DOHH2 (cell line): ENCODE measurements at regions not wholly inside any gene's neighbourhood (a gene's known extent, or its start where the extent isn't known, plus 50 kb on each side); places are given as distances from the start of the nearest gene placed in this dataset.
"Not testable (repeated sequence)": the region's sequence is repeated elsewhere in the genome, so short reads cannot be mapped to it uniquely, and the experiment has no call there.

Experiments
- H3F3A ChIP-seq: fragments of 200-600 bp; sonication (generic), shearing (Covaris generic); 2 replicates; pipeline ENCODE4 v1.6.0; 2016; ENCODE audit warnings: antibody characterized with exemption, mild to moderate bottlenecking; ENCODE audit not compliant: control insufficient read depth, insufficient read depth
- H3K27ac ChIP-seq: fragments of 200-600 bp; sonication (generic); 2 replicates; pipeline ENCODE4 v1.5.1; 2014; ENCODE audit warnings: low read depth, mild to moderate bottlenecking, low read length, moderate library complexity
- H3K27me3 ChIP-seq: fragments of 200-600 bp; sonication (generic); 2 replicates; pipeline ENCODE4 v1.6.1; 2014; ENCODE audit warnings: mild to moderate bottlenecking, low read length, mixed read lengths; ENCODE audit not compliant: control insufficient read depth
- H3K36me3 ChIP-seq: fragments of 200-600 bp; sonication (generic); 2 replicates; pipeline ENCODE4 v1.6.1; 2014; ENCODE audit warnings: mild to moderate bottlenecking, low read length, moderate library complexity, mixed read lengths; ENCODE audit not compliant: control insufficient read depth
- H3K4me1 ChIP-seq: fragments of 200-600 bp; sonication (generic); 2 replicates; pipeline ENCODE4 v1.6.1; 2014; ENCODE audit warnings: mild to moderate bottlenecking, low read length, mixed read lengths; ENCODE audit not compliant: control insufficient read depth
- H3K4me2 ChIP-seq: fragments of 200-600 bp; sonication (generic); 2 replicates; pipeline ENCODE4 v1.6.0; 2014; ENCODE audit warnings: mild to moderate bottlenecking, low read length, moderate library complexity
- H3K4me3 ChIP-seq: fragments of 200-600 bp; sonication (generic); 2 replicates; pipeline ENCODE4 v1.5.1; 2014; ENCODE audit warnings: mild to moderate bottlenecking, low read length, mixed read lengths
- H3K79me2 ChIP-seq: fragments of 200-600 bp; sonication (generic); 2 replicates; pipeline ENCODE4 v1.6.1; 2014; ENCODE audit warnings: mild to moderate bottlenecking, low read length, mixed read lengths; ENCODE audit not compliant: control insufficient read depth
- H3K9me2 ChIP-seq: fragments of 200-600 bp; sonication (generic); replicated peaks from 2 replicates; pipeline ENCODE4 v1.6.1; 2014; ENCODE audit warnings: mild to moderate bottlenecking, low read length, mixed read lengths; ENCODE audit not compliant: control insufficient read depth
- H3K9me3 ChIP-seq: fragments of 200-600 bp; sonication (generic); 2 replicates; pipeline ENCODE4 v1.6.1; 2014; ENCODE audit warnings: antibody characterized with exemption, low read length, mixed read lengths; ENCODE audit not compliant: control insufficient read depth, insufficient read depth
- H4K20me1 ChIP-seq: fragments of 200-600 bp; sonication (generic); 2 replicates; pipeline ENCODE4 v1.6.0; 2014; ENCODE audit warnings: low read depth, mild to moderate bottlenecking, antibody characterized with exemption, low read length, moderate library complexity; ENCODE audit not compliant: control insufficient read depth, insufficient read depth
- EZH2phosphoT487 ChIP-seq: fragments of 200-600 bp; sonication (generic); IDR thresholded peaks from 2 replicates; pipeline ENCODE4 v1.6.1; 2017; ENCODE audit warnings: borderline replicate concordance, mild to moderate bottlenecking, antibody characterized with exemption, low read length, moderate library complexity, mixed read lengths
- TF ChIP-seq, protein P1 (sequence below): fragments of 200-600 bp; sonication (generic); IDR thresholded peaks from one replicate; pipeline ENCODE4 v1.5.1; 2014; ENCODE audit warnings: antibody characterized with exemption, mild to moderate bottlenecking, low read depth, low read length; ENCODE audit not compliant: poor library complexity, severe bottlenecking

- H3K9me2 ChIP-seq, result no peaks in the 10 kb centered on the region
Observed at GRCh38 chr2:140085674-140086073, 1305.5 kb upstream of the NXPH2 start.

GRCh38 chr2:140079038-140079437 is 1298.8 kb upstream of the NXPH2 start:
- H3K27ac ChIP-seq, result no peak overlapping the region
- H4K20me1 ChIP-seq, result no peaks in the 10 kb centered on the region
- H3K4me2 ChIP-seq, result no peak overlapping the region
- H3K79me2 ChIP-seq, result no peaks in the 10 kb centered on the region
- no peaks in the 10 kb centered on the region for H3K36me3 ChIP-seq
- H3K27me3 ChIP-seq, result no peaks in the 10 kb centered on the region
- H3K9me3 ChIP-seq, result no peaks in the 10 kb centered on the region
- no peaks in the 10 kb centered on the region for H3K4me1 ChIP-seq
- TF ChIP-seq, protein P1, sequence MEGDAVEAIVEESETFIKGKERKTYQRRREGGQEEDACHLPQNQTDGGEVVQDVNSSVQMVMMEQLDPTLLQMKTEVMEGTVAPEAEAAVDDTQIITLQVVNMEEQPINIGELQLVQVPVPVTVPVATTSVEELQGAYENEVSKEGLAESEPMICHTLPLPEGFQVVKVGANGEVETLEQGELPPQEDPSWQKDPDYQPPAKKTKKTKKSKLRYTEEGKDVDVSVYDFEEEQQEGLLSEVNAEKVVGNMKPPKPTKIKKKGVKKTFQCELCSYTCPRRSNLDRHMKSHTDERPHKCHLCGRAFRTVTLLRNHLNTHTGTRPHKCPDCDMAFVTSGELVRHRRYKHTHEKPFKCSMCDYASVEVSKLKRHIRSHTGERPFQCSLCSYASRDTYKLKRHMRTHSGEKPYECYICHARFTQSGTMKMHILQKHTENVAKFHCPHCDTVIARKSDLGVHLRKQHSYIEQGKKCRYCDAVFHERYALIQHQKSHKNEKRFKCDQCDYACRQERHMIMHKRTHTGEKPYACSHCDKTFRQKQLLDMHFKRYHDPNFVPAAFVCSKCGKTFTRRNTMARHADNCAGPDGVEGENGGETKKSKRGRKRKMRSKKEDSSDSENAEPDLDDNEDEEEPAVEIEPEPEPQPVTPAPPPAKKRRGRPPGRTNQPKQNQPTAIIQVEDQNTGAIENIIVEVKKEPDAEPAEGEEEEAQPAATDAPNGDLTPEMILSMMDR, result no peak
- TF ChIP-seq EZH2phosphoT487, result no peak
- no peaks in the 10 kb centered on the region for H3F3A ChIP-seq
- H3K9me2 ChIP-seq, result no peaks in the 10 kb centered on the region
- no peak overlapping the region for H3K4me3 ChIP-seq

More at GRCh38 chr2:140085674-140086073, 1305.5 kb upstream of the NXPH2 start:
- no peaks in the 10 kb centered on the region for H3K9me3 ChIP-seq
- no peaks in the 10 kb centered on the region for H3F3A ChIP-seq
- H3K36me3 ChIP-seq, result no peaks in the 10 kb centered on the region
- no peaks in the 10 kb centered on the region for H3K4me1 ChIP-seq
- no peaks in the 10 kb centered on the region for H3K27me3 ChIP-seq
- H4K20me1 ChIP-seq, result no peaks in the 10 kb centered on the region
- H3K4me3 ChIP-seq, result no peak overlapping the region
- TF ChIP-seq, protein P1, result no peak
- TF ChIP-seq EZH2phosphoT487, result no peak
- H3K27ac ChIP-seq, result no peak overlapping the region
- H3K4me2 ChIP-seq, result no peak overlapping the region
- H3K79me2 ChIP-seq, result no peaks in the 10 kb centered on the region

DNA sequence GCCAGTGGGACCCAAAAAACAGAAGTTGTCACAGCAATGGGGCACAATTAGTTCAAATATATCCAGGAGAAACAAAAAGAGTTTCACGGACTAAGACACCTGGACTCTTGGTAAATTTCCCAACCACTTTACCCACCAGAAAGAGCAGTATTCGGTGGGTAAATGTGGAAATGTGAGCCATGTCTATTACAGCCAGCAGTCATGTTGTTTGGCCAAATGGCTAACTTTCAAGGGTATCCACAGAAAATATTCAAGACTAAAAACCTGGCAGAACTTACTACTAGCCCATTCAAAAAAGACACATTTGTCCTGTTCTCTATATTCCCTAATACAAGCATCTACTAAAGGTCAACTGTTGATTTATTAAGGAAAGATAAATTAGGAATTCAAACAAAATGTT is 1296.0 kb upstream of the NXPH2 start:
- Histone ChIP-seq H3K9me2 (no peaks in the 10 kb centered on the region), H3K9me3 (no peaks in the 10 kb centered on the region), H4K20me1 (no peaks in the 10 kb centered on the region), H3K4me3 (no peak overlapping the region), H3K27ac (no peak overlapping the region), H3K27me3 (no peaks in the 10 kb centered on the region), H3K4me1 (no peaks in the 10 kb centered on the region), H3K79me2 (no peaks in the 10 kb centered on the region), H3K36me3 (no peaks in the 10 kb centered on the region), H3K4me2 (no peak overlapping the region), H3F3A (no peaks in the 10 kb centered on the region)
- TF ChIP-seq, protein P1, result no peak
- no peak for TF ChIP-seq EZH2phosphoT487

GRCh38 chr2:140073763-140074162 is 1293.6 kb upstream of the NXPH2 start:
- H3K79me2 ChIP-seq, H3K36me3 ChIP-seq, H3K9me3 ChIP-seq, H3K9me2 ChIP-seq, H4K20me1 ChIP-seq, H3K4me3 ChIP-seq, H3K4me1 ChIP-seq, H3K4me2 ChIP-seq, H3F3A ChIP-seq, H3K27ac ChIP-seq, H3K27me3 ChIP-seq: not testable (repeated sequence)
